ENCODE measurements at regions not wholly inside any gene's neighbourhood (a gene's known extent, or its start where the extent isn't known, plus 50 kb on each side); places are given as distances from the start of the nearest gene placed in this dataset.

- H3K27me3 ChIP-seq (ENCODE audit: control insufficient read depth in 2 of 2, insufficient read depth in 2 of 2, low read length in 2 of 2): no peaks in the 10 kb centered on the region
- no peaks in the 10 kb centered on the region for H3K4me1 ChIP-seq (ENCODE audit: control insufficient read depth, extremely low read depth, insufficient read depth, low read length)
- H2AFZ ChIP-seq (ENCODE audit: low read depth, low read length): no peak overlapping the region
- dilution Hi-C loops (cut with MboI; ENCODE audit: extremely low pct_ligation_motif_present, low sequenced_read_pairs): no loop called here
- no TSS peak for BruUV-seq (replicated peaks)
- TF ChIP-seq POLR2A (IDR thresholded peaks at IDR 0.05; ENCODE audit: low read depth, low read length) (no peak), FOS (IDR thresholded peaks at IDR 0.05; ENCODE audit: borderline replicate concordance, insufficient read depth, low read length) (no peak), EZH2 (IDR thresholded peaks at IDR 0.05; ENCODE audit: borderline replicate concordance, low read depth, low read length, severe bottlenecking) (no peak), GATA2 (IDR thresholded peaks at IDR 0.05; ENCODE audit: insufficient read depth, insufficient read length, low read depth, low read length) (no peak)
- CTCF ChIA-PET: interaction anchor here (0.8 kb wide), 1 partner anchor 10 kb away, joined by 3 read pairs; no protein-coding TSS in a partner anchor
- H3K9me3 ChIP-seq (replicated peaks; ENCODE audit: control insufficient read depth, insufficient read depth, low read length): no peaks in the 10 kb centered on the region
- intact Hi-C loops (cut with micrococcal nuclease): no loop called here
- DNase-seq (ENCODE audit: low read depth, low spot score) (no peak), FAIRE-seq (no peak)
- no peaks in the 10 kb centered on the region for H4K20me1 ChIP-seq (replicated peaks; ENCODE audit: control insufficient read depth, extremely low read depth, insufficient read depth, low read length)
- no peak overlapping the region for H3K4me2 ChIP-seq (ENCODE audit: insufficient read depth, low read length)
- no peaks in the 10 kb centered on the region for H3K36me3 ChIP-seq (ENCODE audit: control insufficient read depth in 2 of 2, extremely low read depth in 1 of 2, insufficient read depth in 2 of 2, low read length in 2 of 2)
- H3K79me2 ChIP-seq (ENCODE audit: control insufficient read depth, insufficient read depth, low read length): no peaks in the 10 kb centered on the region
- POLR2A ChIA-PET: no interaction called here
- no peak overlapping the region for H3K27ac ChIP-seq (ENCODE audit: insufficient read depth, low read depth, low read length)
- H3K9ac ChIP-seq (replicated peaks; ENCODE audit: extremely low read depth, insufficient read depth, low read length): no peak overlapping the region
- H3K4me3 ChIP-seq (replicated peaks in 1 of 3; ENCODE audit: insufficient read depth in 1 of 3, low read depth in 1 of 3, low read length in 3 of 3): no peak overlapping the region
- no peaks in the 10 kb centered on the region for H3K9me1 ChIP-seq (replicated peaks; ENCODE audit: control insufficient read depth, extremely low read depth, insufficient read depth, low read length)
Observed at GRCh38 chr2:223000872-223001796, 50.9 kb upstream of the KCNE4 start.

- TF ChIP-seq MYC (IDR thresholded peaks at IDR 0.05; ENCODE audit: low read depth, low read length) (no peak), POLR2A (IDR thresholded peaks at IDR 0.05; ENCODE audit: low read depth, low read length) (no peak), CTCF (IDR thresholded peaks at IDR 0.05; ENCODE audit: extremely low read depth in 1 of 2, insufficient read depth in 1 of 2, low read depth in 1 of 2, low read length in 2 of 2) (no peak), JUN (IDR thresholded peaks at IDR 0.05; ENCODE audit: borderline replicate concordance, insufficient read depth, insufficient read length, low read depth) (no peak), GATA2 (IDR thresholded peaks at IDR 0.05; ENCODE audit: insufficient read depth, insufficient read length, low read depth, low read length) (no peak), MAX (IDR thresholded peaks at IDR 0.05; ENCODE audit: insufficient read depth, insufficient read length) (no peak), EZH2 (IDR thresholded peaks at IDR 0.05; ENCODE audit: borderline replicate concordance, low read depth, low read length, severe bottlenecking) (no peak), FOS (IDR thresholded peaks at IDR 0.05; ENCODE audit: borderline replicate concordance, insufficient read depth, low read length) (no peak), POLR2AphosphoS5 (IDR thresholded peaks at IDR 0.05; ENCODE audit: insufficient read depth, low read depth, low read length) (no peak)
- Histone ChIP-seq H4K20me1 (replicated peaks; ENCODE audit: control insufficient read depth, extremely low read depth, insufficient read depth, low read length) (no peaks in the 10 kb centered on the region), H2AFZ (ENCODE audit: low read depth, low read length) (no peak overlapping the region), H3K79me2 (ENCODE audit: control insufficient read depth, insufficient read depth, low read length) (no peaks in the 10 kb centered on the region), H3K4me2 (ENCODE audit: insufficient read depth, low read length) (no peak overlapping the region), H3K9ac (replicated peaks; ENCODE audit: extremely low read depth, insufficient read depth, low read length) (no peak overlapping the region), H3K36me3 (ENCODE audit: control insufficient read depth in 2 of 2, extremely low read depth in 1 of 2, insufficient read depth in 2 of 2, low read length in 2 of 2) (no peaks in the 10 kb centered on the region), H3K4me1 (ENCODE audit: control insufficient read depth, extremely low read depth, insufficient read depth, low read length) (no peaks in the 10 kb centered on the region), H3K27me3 (ENCODE audit: control insufficient read depth in 2 of 2, insufficient read depth in 2 of 2, low read length in 2 of 2) (no peaks in the 10 kb centered on the region), H3K4me3 (replicated peaks in 1 of 3; ENCODE audit: insufficient read depth in 1 of 3, low read depth in 1 of 3, low read length in 3 of 3) (no peak overlapping the region), H3K9me3 (replicated peaks; ENCODE audit: control insufficient read depth, insufficient read depth, low read length) (no peaks in the 10 kb centered on the region), H3K9me1 (replicated peaks; ENCODE audit: control insufficient read depth, extremely low read depth, insufficient read depth, low read length) (no peaks in the 10 kb centered on the region), H3K27ac (ENCODE audit: insufficient read depth, low read depth, low read length) (no peak overlapping the region)
- intact Hi-C loops (cut with micrococcal nuclease): no loop called here
- BruUV-seq (replicated peaks): no TSS peak
- dilution Hi-C loops (cut with MboI; ENCODE audit: extremely low pct_ligation_motif_present, low sequenced_read_pairs): no loop called here
- FAIRE-seq (no peak), DNase-seq (ENCODE audit: low read depth, low spot score) (no peak)
- ChIA-PET CTCF (no interaction called here), POLR2A (no interaction called here)
Observed at GRCh38 chr2:223001797-223002175, 50.2 kb upstream of the KCNE4 start.
